ENCODE measurements at regions not wholly inside any gene's neighbourhood (a gene's known extent, or its start where the extent isn't known, plus 50 kb on each side); places are given as distances from the start of the nearest gene placed in this dataset.
A peak's percentile ranks its signal among the peaks of the same experiment; 100 is the strongest.

DNA sequence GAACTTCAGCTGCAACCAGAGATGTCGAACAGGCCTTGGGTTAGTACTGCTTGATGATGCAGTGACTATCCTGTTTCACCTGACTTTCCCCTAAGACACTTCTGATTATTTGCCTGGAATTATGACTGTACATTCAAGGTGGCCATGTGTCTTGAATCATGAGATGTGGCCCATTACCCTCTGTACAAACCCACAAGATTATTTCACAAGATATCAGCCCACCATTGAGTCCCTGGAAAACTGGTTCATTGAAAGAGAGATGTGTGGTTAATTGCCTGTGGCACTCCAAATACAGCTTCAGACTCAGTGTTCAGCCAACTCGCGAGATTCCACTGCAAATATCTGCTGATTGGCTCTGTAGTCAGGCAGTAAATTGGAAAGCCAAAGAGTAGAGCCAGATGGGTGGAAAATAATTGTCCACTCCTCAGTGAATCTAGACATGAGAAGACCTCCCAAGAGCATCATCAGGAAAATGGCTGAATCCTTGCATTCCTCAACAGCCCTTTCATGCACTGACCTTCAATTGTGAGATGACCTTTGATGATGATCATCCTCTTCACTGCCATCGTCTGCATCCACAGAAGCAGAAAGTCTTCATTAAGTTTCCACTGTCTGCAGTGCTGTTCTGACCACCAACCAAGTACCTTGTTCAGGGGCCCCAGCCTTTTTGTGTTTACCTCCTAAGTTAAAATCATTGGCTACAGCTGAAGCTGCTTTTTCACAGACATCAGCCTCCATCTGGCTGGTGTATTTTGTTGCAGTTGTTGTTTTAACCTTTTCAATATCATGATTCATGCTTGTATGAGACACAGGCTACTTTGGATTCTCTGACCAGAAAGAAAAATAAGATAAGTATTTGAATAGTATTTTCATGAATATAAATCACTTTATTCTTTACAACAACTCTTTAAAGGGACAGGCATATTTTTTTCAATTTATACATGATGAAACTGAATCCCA is 75.2 kb downstream of the ESM1 start:
- ATAC-seq (ENCODE audit: low FRiP score in 2 of 2) (no peak), DNase-seq (no peak)
- Histone ChIP-seq H3K36me3 (no peaks in the 10 kb centered on the region), H3K4me3 (no peak overlapping the region), H3K27me3 (no peaks in the 10 kb centered on the region), H3K4me1 (no peaks in the 10 kb centered on the region), H3K27ac (no peak overlapping the region), H3K9me3 (no peaks in the 10 kb centered on the region)
- TF ChIP-seq, protein P1, sequence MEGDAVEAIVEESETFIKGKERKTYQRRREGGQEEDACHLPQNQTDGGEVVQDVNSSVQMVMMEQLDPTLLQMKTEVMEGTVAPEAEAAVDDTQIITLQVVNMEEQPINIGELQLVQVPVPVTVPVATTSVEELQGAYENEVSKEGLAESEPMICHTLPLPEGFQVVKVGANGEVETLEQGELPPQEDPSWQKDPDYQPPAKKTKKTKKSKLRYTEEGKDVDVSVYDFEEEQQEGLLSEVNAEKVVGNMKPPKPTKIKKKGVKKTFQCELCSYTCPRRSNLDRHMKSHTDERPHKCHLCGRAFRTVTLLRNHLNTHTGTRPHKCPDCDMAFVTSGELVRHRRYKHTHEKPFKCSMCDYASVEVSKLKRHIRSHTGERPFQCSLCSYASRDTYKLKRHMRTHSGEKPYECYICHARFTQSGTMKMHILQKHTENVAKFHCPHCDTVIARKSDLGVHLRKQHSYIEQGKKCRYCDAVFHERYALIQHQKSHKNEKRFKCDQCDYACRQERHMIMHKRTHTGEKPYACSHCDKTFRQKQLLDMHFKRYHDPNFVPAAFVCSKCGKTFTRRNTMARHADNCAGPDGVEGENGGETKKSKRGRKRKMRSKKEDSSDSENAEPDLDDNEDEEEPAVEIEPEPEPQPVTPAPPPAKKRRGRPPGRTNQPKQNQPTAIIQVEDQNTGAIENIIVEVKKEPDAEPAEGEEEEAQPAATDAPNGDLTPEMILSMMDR (IDR thresholded peaks at IDR 0.05), result no peak
- TF ChIP-seq EP300 (IDR thresholded peaks at IDR 0.05) (no peak), POLR2AphosphoS5 (IDR thresholded peaks at IDR 0.05) (no peak), POLR2A (IDR thresholded peaks at IDR 0.05) (no peak)
- 89 to 95% methylated on average over 4 of the region's 4 CpGs for WGBS, 2 donors

DNA sequence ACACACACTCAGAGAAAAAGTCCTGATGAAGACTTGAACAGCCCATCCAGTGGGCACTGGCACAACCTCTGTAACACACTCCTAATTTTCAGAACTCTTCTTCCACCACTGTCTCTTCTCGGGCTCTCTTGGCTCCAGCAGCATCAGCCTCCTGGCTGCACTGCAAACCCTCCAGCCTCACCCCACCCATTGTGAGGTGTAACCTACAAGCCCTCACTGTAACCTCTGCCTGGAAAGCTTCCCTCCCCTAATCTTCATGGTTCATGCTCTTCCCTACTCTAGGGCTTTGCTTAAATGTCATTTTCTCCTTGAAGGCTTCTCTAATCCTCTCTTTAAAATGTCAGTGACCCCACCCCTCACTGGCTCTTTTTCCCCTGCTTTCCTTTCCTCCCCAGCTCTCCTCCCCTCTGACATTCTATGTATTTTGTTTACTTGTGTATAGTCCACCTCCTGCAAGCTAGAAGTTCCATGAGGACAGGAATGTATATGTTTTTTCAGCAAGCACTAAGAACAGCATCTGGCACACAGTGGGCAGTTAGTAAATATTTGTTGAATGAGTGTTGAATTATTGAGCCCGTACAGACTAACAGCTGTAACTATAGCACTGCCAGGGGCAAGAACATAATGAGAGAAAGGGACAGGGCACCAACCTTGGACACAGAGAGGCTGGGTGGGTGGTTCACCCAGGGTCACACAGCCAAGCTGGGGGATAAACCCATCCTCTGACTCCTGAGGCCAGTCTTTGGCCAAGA is 76.4 kb downstream of the ESM1 start:
- ATAC-seq (ENCODE audit: low FRiP score in 2 of 2), result no peak
- Histone ChIP-seq H3K4me1 (no peaks in the 10 kb centered on the region), H3K4me3 (no peak overlapping the region), H3K27ac (no peak overlapping the region), H3K27me3 (no peaks in the 10 kb centered on the region), H3K9me3 (no peaks in the 10 kb centered on the region), H3K36me3 (no peaks in the 10 kb centered on the region)
- TF ChIP-seq EP300 (IDR thresholded peaks at IDR 0.05), result no peak
- no peak for TF ChIP-seq POLR2AphosphoS5 (IDR thresholded peaks at IDR 0.05)
- TF ChIP-seq, protein P1 (IDR thresholded peaks at IDR 0.05), result no peak
- no peak for TF ChIP-seq POLR2A (IDR thresholded peaks at IDR 0.05)
- DNase-seq, result no peak
- WGBS, 2 donors, result 65 to 87% methylated on average over 2 of the region's 2 CpGs

DNA sequence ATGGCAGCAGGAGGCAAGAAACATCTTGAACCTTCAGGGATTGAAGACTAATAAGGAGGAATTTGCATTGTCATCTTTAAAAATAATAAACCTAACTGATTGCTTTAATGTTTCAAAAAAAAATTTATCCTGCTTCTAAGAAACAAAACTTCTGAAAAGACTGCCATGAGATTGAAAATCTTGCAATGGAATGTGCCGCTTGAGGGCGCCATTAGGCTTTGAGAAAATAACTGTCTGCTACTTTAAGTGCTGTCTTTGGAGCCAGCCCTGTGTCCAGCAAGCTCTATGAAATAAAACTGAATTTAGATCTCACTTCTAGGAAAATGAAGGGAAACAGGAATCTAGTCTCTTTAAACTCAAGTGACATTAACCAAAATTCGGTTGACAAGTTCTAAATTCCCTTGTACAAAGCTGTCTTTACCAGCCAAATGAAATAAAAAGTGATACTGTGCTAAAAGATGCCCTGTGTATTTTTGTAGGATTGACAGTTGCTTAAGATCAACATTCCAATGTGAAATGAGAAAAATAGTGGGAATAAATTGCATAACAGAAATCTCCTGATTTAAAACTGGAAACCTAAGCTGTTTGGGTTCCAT is 79.4 kb downstream of the ESM1 start:
- no peak for DNase-seq
- no peaks in the 10 kb centered on the region for H3K9me3 ChIP-seq
- no peaks in the 10 kb centered on the region for H3K4me1 ChIP-seq
- H3K27ac ChIP-seq, result no peak overlapping the region
- WGBS, 2 donors, result 1 to 4% methylated on average over 3 of the region's 3 CpGs
- no peaks in the 10 kb centered on the region for H3K36me3 ChIP-seq
- no peaks in the 10 kb centered on the region for H3K27me3 ChIP-seq
- no peak overlapping the region for H3K4me3 ChIP-seq
- ATAC-seq (ENCODE audit: low FRiP score in 2 of 2), result no peak
- TF ChIP-seq, protein P1 (IDR thresholded peaks at IDR 0.05), result peak; percentile 25 to 63 (median 56)
- TF ChIP-seq POLR2A (IDR thresholded peaks at IDR 0.05) (no peak), EP300 (IDR thresholded peaks at IDR 0.05) (no peak)

DNA sequence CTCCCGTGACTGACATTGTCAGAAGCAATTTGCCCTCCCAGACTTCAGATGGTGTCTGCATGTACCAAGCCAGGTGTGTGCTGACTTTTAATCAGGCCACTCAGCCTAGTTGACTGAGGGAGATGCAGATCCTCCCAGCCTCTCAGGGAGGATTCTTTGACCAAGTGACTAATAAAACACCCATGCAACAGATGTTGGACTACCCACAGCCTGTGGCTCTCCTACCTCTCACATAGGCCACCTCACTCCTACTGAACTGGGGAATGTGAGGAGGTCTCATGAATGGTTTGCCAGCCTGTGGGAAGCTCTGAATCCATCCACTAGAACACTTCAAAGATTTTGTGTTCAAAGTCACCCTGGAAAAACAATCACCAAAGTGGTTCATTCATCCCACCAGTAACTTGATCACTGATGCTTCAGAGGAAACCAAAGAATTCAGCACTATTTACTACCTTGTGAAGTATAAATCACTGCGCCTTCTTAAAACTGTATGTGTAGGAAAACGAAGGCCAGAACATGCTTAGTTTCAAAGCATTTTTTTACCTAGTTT is 80.1 kb downstream of the ESM1 start:
- Histone ChIP-seq H3K4me1 (no peaks in the 10 kb centered on the region), H3K27ac (no peak overlapping the region), H3K4me3 (no peak overlapping the region), H3K36me3 (no peaks in the 10 kb centered on the region), H3K9me3 (no peaks in the 10 kb centered on the region), H3K27me3 (no peaks in the 10 kb centered on the region)
- ATAC-seq (ENCODE audit: low FRiP score in 2 of 2) (no peak), DNase-seq (no peak)
- TF ChIP-seq, protein P1 (IDR thresholded peaks at IDR 0.05), result no peak
- TF ChIP-seq POLR2AphosphoS5 (IDR thresholded peaks at IDR 0.05) (no peak), EP300 (IDR thresholded peaks at IDR 0.05) (no peak), POLR2A (IDR thresholded peaks at IDR 0.05) (no peak)
- 93 to 97% methylated on average over 3 of the region's 3 CpGs for WGBS, 2 donors
